ENCODE measurements at regions not wholly inside any gene's neighbourhood (a gene's known extent, or its start where the extent isn't known, plus 50 kb on each side); places are given as distances from the start of the nearest gene placed in this dataset.
"Not testable (repeated sequence)": the region's sequence is repeated elsewhere in the genome, so short reads cannot be mapped to it uniquely, and the experiment has no call there.

GRCh38 chrX:821327-822107, 190.9 kb downstream of the SHOX start:
- H3K27me3 ChIP-seq (ENCODE audit: control insufficient read depth, insufficient read depth, low read length) = no peaks in the 10 kb centered on the region
- no peak for TF ChIP-seq CTCF (IDR thresholded peaks at IDR 0.05; ENCODE audit: insufficient read depth, low read length, poor library complexity, severe bottlenecking)
- no peak for DNase-seq (ENCODE audit: low read depth)
- no peaks in the 10 kb centered on the region for H3K36me3 ChIP-seq (ENCODE audit: control insufficient read depth, insufficient read depth, low read length)
- H3K4me3 ChIP-seq (ENCODE audit: low read depth, low read length) = no peak overlapping the region

- H3K27me3 ChIP-seq (ENCODE audit: control insufficient read depth, insufficient read depth, low read length) = no peaks in the 10 kb centered on the region
Observed at GRCh38 chrX:819684-820083, 189.1 kb downstream of the SHOX start.

GRCh38 chrX:817759-818300, 187.2 kb downstream of the SHOX start:
- no peaks in the 10 kb centered on the region for H3K27me3 ChIP-seq (ENCODE audit: control insufficient read depth, insufficient read depth, low read length)
- H3K4me3 ChIP-seq (ENCODE audit: low read depth, low read length) = no peak overlapping the region
- no peaks in the 10 kb centered on the region for H3K36me3 ChIP-seq (ENCODE audit: control insufficient read depth, insufficient read depth, low read length)
- TF ChIP-seq CTCF (IDR thresholded peaks at IDR 0.05; ENCODE audit: insufficient read depth, low read length, poor library complexity, severe bottlenecking) = no peak
- no peak for DNase-seq (ENCODE audit: low read depth)

More at GRCh38 chrX:819684-820083, 189.1 kb downstream of the SHOX start:
- TF ChIP-seq CTCF (IDR thresholded peaks at IDR 0.05; ENCODE audit: insufficient read depth, low read length, poor library complexity, severe bottlenecking) = no peak
- Histone ChIP-seq H3K36me3 (ENCODE audit: control insufficient read depth, insufficient read depth, low read length) (no peaks in the 10 kb centered on the region), H3K4me3 (ENCODE audit: low read depth, low read length) (no peak overlapping the region)
- no peak for DNase-seq (ENCODE audit: low read depth)

GRCh38 chrX:817147-817546, 186.6 kb downstream of the SHOX start:
- not testable (repeated sequence) for DNase-seq (ENCODE audit: low read depth); H3K27me3 ChIP-seq (ENCODE audit: control insufficient read depth, insufficient read depth, low read length); H3K36me3 ChIP-seq (ENCODE audit: control insufficient read depth, insufficient read depth, low read length); H3K4me3 ChIP-seq (ENCODE audit: low read depth, low read length)

GRCh38 chrX:816411-816810, 185.8 kb downstream of the SHOX start:
- Histone ChIP-seq H3K27me3 (ENCODE audit: control insufficient read depth, insufficient read depth, low read length) (no peaks in the 10 kb centered on the region), H3K4me3 (ENCODE audit: low read depth, low read length) (no peak overlapping the region), H3K36me3 (ENCODE audit: control insufficient read depth, insufficient read depth, low read length) (no peaks in the 10 kb centered on the region)
- no peak for TF ChIP-seq CTCF (IDR thresholded peaks at IDR 0.05; ENCODE audit: insufficient read depth, low read length, poor library complexity, severe bottlenecking)
- no peak for DNase-seq (ENCODE audit: low read depth)

GRCh38 chrX:810186-810585, 179.6 kb downstream of the SHOX start:
- DNase-seq (ENCODE audit: low read depth) = no peak
- H3K4me3 ChIP-seq (ENCODE audit: low read depth, low read length) = no peak overlapping the region
- no peak for TF ChIP-seq CTCF (IDR thresholded peaks at IDR 0.05; ENCODE audit: insufficient read depth, low read length, poor library complexity, severe bottlenecking)
- no peaks in the 10 kb centered on the region for H3K27me3 ChIP-seq (ENCODE audit: control insufficient read depth, insufficient read depth, low read length)
- H3K36me3 ChIP-seq (ENCODE audit: control insufficient read depth, insufficient read depth, low read length) = no peaks in the 10 kb centered on the region
